Pancreas (tissue), 10 donors: ENCODE measurements at regions not wholly inside any gene's neighbourhood (a gene's known extent, or its start where the extent isn't known, plus 50 kb on each side); places are given as distances from the start of the nearest gene placed in this dataset.

ENCODE experiments used
- ATAC-seq, 4 donors: fragments of 200-7000 bp; cut with Tn5 transposase; one replicate each; pipeline versions ENCODE4 v1.8.0 to v1.9.1; 2020; ENCODE audit warnings: mild to moderate bottlenecking in 4 of 4, moderate library complexity in 4 of 4
- DNase-seq, 6 donors: peaks; one replicate each; pipeline ENCODE4 v3.0.0-alpha.2; 2020
- FAIRE-seq: peaks from 2 replicates; lab custom pipeline; 2012; peaks lifted over from hg19 to GRCh38; lab: Jason Lieb, UNC
- H3K27ac ChIP-seq, 4 donors: fragments of 200-600 bp; sonication (generic); 1 replicate in 3 of 4; 2 replicates in 1 of 4; pipeline versions ENCODE4 v1.5.0 to v1.8.0; 2020
- H3K27me3 ChIP-seq, 4 donors: fragments of 200-600 bp; one replicate each; pipeline ENCODE4 v1.8.0; 2021
- H3K36me3 ChIP-seq, 3 donors: fragments of 200-600 bp; sonication (generic) in 1 of 3; one replicate each; pipeline versions ENCODE4 v1.5.0 to v1.8.0; 2020 to 2021
- H3K4me1 ChIP-seq, 3 donors: fragments of 200-600 bp; one replicate each; pipeline ENCODE4 v1.8.0; 2021
- H3K4me3 ChIP-seq, 4 donors: fragments of 200-600 bp; sonication (generic) in 2 of 4; one replicate each; pipeline versions ENCODE4 v1.5.0 to v1.8.0; 2020 to 2021
- H3K9me3 ChIP-seq, 4 donors: fragments of 200-600 bp; one replicate each; pipeline ENCODE4 v1.8.0; 2021
- WGBS, 2 donors: extraction: QIAGEN DNeasy Blood & Tissue Kit; methylation state at CpG; one replicate each; pipeline ENCODE4 v1.1.7; 2013; 5-methylcytosine and 5-hydroxymethylcytosine counted together
- intact Hi-C, 3 donors: fragments of 100-400 bp; cut with DNase I; formaldehyde crosslinking; loops; one replicate each; pipeline versions ENCODE4 v1.11.1 to v1.14.2; 2022
- TF ChIP-seq, protein P1 (sequence below), 4 donors: fragments of 200-600 bp; sonication (generic) in 3 of 4; IDR thresholded peaks; one replicate each; pipeline versions ENCODE4 v1.5.0 to v1.8.0; 2021; ENCODE audit warnings: antibody characterized with exemption in 4 of 4
- donor health status: healthy with polysubstance abuse.
- donor health status: DM: no; HTN: no; CAD: no; lungs with moderate emphysema.
- donor health status: DM: no; HTN: no; CAD: no.
- donor health status: control.
- donor health status: control.
- donor health status: Bipolar disorder and iron deficiency.
- donor health status: DM: yes; HTN: yes; CAD: no.
- donor health status: DM: no; HTN: no; CAD: no.
- donor health status: DM: no; HTN: no; CAD: no.
- donor health status: DM: yes; HTN: yes; CAD: no.

DNA sequence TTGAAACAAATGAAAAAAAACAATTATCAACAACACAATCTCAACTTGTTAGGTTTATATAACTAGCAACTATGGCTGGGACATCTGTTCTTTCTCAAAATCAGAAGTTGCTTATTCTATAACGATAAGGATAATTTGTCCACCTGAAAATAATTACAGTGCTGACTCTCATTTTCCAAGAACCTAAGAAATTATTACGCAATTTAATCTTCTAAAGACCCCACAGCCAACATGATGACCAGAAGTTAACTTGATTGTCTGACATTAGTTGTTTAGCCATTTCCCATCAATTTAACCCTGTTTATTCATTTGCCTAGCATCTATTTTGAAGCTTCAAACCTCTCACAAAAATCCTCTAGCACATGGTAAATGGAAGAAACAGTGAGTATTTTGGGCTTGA, 293.8 kb downstream of the ELAVL2 start:
- no peak overlapping the region for H3K4me3 ChIP-seq
- H3K27me3 ChIP-seq = no peaks in the 10 kb centered on the region
- DNase-seq (no peak), FAIRE-seq (no peak), ATAC-seq (no peak)
- no peaks in the 10 kb centered on the region for H3K9me3 ChIP-seq
- TF ChIP-seq, protein P1, sequence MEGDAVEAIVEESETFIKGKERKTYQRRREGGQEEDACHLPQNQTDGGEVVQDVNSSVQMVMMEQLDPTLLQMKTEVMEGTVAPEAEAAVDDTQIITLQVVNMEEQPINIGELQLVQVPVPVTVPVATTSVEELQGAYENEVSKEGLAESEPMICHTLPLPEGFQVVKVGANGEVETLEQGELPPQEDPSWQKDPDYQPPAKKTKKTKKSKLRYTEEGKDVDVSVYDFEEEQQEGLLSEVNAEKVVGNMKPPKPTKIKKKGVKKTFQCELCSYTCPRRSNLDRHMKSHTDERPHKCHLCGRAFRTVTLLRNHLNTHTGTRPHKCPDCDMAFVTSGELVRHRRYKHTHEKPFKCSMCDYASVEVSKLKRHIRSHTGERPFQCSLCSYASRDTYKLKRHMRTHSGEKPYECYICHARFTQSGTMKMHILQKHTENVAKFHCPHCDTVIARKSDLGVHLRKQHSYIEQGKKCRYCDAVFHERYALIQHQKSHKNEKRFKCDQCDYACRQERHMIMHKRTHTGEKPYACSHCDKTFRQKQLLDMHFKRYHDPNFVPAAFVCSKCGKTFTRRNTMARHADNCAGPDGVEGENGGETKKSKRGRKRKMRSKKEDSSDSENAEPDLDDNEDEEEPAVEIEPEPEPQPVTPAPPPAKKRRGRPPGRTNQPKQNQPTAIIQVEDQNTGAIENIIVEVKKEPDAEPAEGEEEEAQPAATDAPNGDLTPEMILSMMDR (IDR thresholded peaks at IDR 0.05) = no peak
- intact Hi-C loops = no loop called here
- no peaks in the 10 kb centered on the region for H3K4me1 ChIP-seq
- H3K27ac ChIP-seq = no peak overlapping the region
- H3K36me3 ChIP-seq = no peaks in the 10 kb centered on the region
- WGBS, 2 donors = 74 to 89% methylated on average over 2 of the region's 2 CpGs

DNA sequence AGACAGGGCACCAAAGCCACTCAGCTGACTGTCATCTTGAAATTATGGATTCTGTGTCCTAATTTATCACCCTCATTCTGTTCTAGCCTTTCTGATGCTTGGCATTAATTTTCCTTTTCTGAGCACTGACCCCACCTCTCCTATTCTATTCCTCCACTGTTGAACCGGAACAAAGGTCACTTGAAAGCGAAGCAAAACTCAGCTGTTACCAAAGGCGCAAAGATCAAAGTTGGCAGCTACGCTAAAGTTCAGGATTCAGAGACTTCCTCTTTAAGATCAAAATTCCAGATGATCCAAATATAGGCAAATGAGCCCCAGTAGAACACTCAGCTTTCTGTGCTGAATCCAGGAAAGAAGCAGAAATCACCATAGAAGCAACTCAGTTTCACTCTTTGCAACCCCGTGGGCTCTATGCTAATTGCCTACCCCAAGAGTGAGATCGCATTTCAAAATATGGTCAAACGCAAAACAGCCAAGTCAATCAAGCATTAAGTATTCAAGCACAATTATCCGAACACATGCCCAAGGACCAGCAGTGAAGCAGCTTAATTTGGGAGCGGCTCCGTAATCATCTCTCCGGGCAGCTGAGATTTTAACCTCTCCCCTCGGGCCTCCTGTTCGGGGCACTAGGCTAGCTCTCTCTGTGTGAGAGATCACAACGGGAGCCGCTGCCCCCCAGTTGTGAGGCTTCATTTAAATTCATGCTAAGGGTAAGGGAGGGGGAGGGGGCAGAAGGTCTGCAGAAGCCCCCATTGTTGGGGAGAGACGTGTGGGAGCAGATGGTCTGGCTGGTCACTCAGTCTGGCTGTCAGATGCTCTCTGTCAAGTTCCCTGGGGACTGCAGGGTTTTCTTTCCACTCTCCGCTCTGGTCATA, 288.6 kb downstream of the ELAVL2 start:
- DNase-seq = no peak
- no peak overlapping the region for H3K27ac ChIP-seq
- intact Hi-C loops = no loop called here

DNA sequence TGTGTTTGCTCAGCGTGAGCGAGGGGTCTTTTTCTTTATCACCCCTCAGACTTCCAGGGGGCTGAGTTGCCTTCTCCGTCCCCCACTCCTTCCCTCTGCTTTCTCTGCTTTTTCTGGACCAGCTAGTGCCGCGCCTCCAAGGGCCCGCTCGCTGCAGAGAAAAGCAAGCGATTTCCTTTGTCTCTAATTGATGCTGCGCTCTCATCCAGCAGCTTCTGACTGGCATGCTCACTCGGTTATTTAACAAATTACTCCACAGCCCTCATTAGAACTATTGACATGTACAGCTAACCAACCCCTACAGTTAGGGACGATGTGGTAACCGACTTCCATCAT, 288.0 kb downstream of the ELAVL2 start:
- DNase-seq = no peak

More for the DNA sequence above, 288.6 kb downstream of the ELAVL2 start:
- Histone ChIP-seq H3K4me1 (no peaks in the 10 kb centered on the region), H3K9me3 (no peaks in the 10 kb centered on the region), H3K36me3 (no peaks in the 10 kb centered on the region), H3K27me3 (no peaks in the 10 kb centered on the region), H3K4me3 (peak overlapping the region in 1 of 4 donors; percentile 8)
- FAIRE-seq (no peak), ATAC-seq (no peak)
- WGBS, 2 donors = 38 to 39% methylated on average over 17 of the region's 17 CpGs
- TF ChIP-seq, protein P1 (IDR thresholded peaks at IDR 0.05) = no peak

DNA sequence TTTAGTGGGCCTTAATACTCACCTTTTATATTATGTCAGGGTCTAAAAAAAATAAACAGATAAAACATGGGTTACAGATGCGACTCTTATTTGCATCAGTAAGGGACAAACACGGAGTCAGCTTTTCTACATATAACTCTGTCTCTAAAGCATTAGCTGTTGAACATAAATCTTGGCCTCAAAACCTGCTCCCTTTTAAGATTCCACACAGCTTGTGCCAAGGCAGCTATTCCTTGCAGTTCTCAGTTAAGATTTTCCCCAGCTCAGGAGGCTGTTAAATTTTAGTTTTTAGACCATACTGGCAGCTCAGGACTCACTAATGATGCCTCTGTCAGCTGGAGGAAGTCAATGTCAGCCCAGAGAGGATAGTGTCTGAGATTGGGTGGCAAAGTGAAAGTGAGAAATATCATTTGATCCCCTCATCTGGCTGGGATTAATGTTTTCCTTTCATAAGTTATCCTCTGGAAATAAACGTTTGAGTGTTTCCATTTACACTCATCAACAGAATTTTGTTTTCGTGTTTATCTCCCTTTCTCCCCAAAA, 287.5 kb downstream of the ELAVL2 start:
- FAIRE-seq = no peak
- H3K4me3 ChIP-seq = no peak overlapping the region
- DNase-seq = no peak
- H3K36me3 ChIP-seq = no peaks in the 10 kb centered on the region
- intact Hi-C loops = no loop called here
- no peaks in the 10 kb centered on the region for H3K27me3 ChIP-seq
- H3K4me1 ChIP-seq = no peaks in the 10 kb centered on the region
- WGBS, 2 donors = 41 to 53% methylated on average over 4 of the region's 4 CpGs
- H3K9me3 ChIP-seq = no peaks in the 10 kb centered on the region
- no peak overlapping the region for H3K27ac ChIP-seq
- ATAC-seq = no peak
- TF ChIP-seq, protein P1 (IDR thresholded peaks at IDR 0.05) = no peak

More for the DNA sequence above, 288.0 kb downstream of the ELAVL2 start:
- FAIRE-seq (no peak), ATAC-seq (no peak)
- H3K36me3 ChIP-seq = no peaks in the 10 kb centered on the region
- WGBS, 2 donors = 51 to 60% methylated on average over 12 of the region's 12 CpGs
- H3K27me3 ChIP-seq = no peaks in the 10 kb centered on the region
- no peaks in the 10 kb centered on the region for H3K9me3 ChIP-seq
- TF ChIP-seq, protein P1 (IDR thresholded peaks at IDR 0.05) = no peak
- intact Hi-C loops = no loop called here
- H3K27ac ChIP-seq = no peak overlapping the region
- H3K4me3 ChIP-seq = no peak overlapping the region
- H3K4me1 ChIP-seq = no peaks in the 10 kb centered on the region

DNA sequence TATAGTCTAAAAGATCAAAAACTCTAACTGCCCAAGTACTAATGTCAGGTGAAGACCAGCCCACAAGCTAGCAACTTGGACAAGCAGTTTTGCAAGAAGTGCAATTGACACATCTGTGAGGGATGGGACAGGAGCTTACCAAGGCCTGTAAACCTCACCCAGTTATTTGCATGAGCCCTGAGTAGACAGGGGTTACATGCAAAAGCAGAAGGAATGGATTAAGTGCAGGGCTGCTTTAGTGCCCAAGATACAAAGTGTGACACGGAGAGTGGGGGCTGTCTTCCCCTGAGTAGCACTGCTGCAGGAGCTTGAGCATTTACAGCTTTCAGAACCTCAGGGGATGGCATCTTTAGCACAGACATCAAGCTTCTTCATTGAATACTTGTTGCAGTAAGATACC, 286.7 kb downstream of the ELAVL2 start:
- H3K4me3 ChIP-seq = no peak overlapping the region
- no peaks in the 10 kb centered on the region for H3K4me1 ChIP-seq
- intact Hi-C loops = no loop called here
- TF ChIP-seq, protein P1 (IDR thresholded peaks at IDR 0.05) = no peak
- DNase-seq = no peak
- no peaks in the 10 kb centered on the region for H3K27me3 ChIP-seq
- WGBS, 2 donors = 48 to 69% methylated on average over 1 of the region's 1 CpG
- H3K27ac ChIP-seq = no peak overlapping the region
- no peaks in the 10 kb centered on the region for H3K9me3 ChIP-seq
- no peak for FAIRE-seq
- H3K36me3 ChIP-seq = no peaks in the 10 kb centered on the region
- ATAC-seq = no peak
